GM04503 (cell line): ENCODE measurements at regions not wholly inside any gene's neighbourhood (a gene's known extent, or its start where the extent isn't known, plus 50 kb on each side); places are given as distances from the start of the nearest gene placed in this dataset.
A peak's percentile ranks its signal among the peaks of the same experiment; 100 is the strongest.
"Not testable (repeated sequence)": the region's sequence is repeated elsewhere in the genome, so short reads cannot be mapped to it uniquely, and the experiment has no call there.

Experiments
- DNase-seq: peaks from one replicate; pipeline ENCODE4 v3.0.0-alpha.2; 2012; ENCODE audit warnings: low read depth

DNA sequence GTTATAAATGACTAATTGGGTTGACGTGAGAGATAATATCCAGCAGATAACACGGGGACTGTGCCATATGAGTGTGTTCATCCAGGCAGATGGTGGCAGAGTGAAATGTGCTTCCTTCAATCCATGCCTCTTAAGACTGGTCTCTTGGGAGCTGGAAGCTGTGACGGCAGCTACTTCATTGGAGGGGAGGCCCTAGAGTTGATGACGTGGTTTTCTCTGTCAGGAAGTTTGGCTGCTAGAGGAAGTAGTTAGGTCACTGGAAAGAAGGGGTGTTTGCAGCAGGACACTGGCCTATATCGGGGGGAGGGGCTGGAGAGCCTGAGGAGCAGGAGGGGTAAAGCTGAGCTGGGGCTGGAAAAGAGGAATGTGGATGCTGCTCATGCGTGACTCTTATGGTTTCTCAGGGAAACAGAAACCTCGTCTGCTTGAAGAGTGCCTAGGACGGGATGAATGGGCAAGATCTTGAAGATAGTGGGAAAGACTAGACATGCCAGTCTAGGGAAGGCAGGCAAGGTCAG, 3051.6 kb downstream of the RPIA start:
- not testable (repeated sequence) for DNase-seq

DNA sequence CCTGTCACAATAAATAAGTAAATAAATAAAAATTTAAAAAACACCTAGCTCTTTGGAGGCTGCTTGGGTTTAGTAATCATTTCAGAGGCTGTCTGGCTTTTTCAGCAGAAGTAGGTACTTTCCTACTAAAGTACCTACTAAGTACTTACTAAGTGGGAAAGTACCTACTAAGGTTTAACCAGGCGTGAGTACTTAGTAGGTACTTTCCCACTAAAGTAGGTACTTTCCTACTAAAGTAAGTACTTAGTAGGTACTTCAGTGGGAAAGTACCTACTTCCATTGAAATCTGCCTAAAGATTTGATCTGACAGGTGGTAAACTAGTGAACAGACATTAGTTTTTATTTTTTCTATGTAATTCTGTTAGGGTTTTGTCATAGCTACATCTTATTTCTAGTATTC, 3052.4 kb downstream of the RPIA start:
- not testable (repeated sequence) for DNase-seq

DNA sequence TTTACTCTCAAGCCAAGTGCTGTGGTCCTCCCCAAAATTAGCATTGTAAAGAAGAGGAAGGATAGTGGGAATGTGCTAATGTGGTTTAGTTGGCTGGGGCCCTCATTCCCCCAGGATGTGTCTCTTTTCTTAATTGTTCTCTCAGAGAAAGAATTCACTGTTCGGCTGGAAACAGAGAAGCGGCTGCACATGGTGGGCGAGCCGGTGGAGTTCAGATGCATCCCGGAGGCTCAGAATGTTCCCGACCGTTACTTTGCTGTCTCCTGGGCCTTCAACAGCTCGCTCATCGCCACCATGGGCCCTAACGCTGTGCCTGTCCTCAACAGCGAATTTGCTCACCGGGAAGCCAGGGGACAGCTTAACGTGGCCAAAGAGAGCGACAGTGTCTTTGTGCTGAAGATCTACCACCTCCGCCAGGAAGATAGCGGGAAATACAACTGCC, 3053.2 kb downstream of the RPIA start:
- DNase-seq = not testable (repeated sequence)

DNA sequence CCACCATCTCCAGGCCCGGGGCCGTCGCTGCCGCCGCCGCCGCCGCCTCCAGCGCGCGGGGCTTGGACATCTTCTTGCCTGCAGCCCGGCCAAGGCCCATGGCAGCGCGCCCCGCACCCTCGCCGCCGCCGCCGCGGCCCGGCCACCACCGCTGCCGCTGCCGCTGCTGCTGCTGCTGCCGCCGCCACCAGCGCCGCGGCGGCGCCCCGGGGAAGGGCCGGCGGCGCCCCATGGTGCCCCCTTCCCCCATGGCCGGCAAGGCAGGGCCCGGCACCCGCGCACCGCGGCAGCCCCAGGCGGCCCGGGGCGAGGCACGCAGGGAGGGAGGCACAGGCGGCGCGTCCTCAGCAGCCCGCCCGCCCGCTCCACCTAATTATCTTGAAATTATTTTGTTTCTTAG, 3057.4 kb downstream of the RPIA start:
- DNase-seq = no peak

DNA sequence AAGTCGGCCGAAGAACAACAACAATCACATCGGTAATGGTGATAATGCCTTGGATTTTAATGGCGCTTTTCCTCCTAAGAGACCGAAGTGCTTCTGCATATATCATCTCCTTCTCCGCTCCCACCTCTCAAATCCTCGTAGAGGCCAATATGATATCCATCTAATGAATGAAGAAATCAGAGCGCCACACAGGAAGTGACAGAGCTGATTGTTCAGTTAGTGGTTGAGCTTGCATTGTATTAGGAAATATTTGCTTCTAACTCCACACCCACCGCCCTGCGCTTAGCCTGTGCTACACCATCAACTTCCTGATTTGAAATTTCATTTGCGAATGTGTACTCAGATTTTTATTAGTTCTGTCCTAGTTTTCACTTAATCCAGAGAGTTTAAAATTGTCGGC, 3058.2 kb downstream of the RPIA start:
- not testable (repeated sequence) for DNase-seq

DNA sequence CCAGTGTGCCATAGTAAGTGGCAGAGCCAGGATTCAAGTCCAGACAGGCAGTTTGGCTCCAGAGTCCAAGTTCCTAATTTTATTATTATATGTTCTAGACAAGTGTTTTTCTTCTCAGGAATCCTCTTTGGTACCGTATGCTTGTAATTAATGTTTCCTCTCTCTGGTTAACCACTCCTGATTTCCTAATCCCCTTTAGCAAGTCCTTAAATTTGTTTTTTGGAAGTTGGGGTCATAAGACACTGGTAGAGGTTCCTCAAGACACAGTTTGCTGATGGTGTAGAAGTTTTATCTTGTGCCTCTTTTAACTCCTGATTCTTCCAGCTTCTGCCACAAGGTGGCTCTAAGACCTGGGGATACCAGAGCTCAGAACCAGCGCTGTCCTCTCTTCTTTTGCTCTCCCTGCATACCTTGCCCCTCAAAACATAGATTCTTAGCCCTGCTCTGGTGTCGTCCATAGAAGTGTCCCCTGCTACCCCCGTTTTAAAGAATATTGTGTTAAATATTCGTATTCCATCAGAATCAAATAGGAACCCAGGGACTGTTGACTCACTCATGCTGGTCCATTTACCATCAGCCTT, 3068.0 kb downstream of the RPIA start:
- DNase-seq = not testable (repeated sequence)

DNA sequence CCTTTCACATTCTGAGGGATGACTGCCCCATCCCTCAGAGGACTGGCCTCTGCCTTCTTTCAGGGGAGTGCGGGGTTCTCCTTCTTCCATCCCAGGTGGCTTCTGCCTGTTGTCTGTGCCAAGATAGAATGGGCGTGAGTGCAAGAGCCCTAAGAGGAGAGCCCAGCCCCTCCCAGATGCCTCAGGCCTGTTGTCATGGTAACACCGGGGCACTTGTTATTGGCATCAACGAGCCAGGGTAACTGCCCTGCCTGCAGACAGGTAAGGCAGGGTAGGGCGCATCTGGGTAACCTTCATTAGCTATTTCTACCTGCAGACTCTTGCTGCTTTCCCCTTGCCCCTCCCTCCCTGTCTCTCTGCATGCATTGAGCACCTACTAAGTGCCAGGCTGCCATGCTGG, 3069.2 kb downstream of the RPIA start:
- not testable (repeated sequence) for DNase-seq

DNA sequence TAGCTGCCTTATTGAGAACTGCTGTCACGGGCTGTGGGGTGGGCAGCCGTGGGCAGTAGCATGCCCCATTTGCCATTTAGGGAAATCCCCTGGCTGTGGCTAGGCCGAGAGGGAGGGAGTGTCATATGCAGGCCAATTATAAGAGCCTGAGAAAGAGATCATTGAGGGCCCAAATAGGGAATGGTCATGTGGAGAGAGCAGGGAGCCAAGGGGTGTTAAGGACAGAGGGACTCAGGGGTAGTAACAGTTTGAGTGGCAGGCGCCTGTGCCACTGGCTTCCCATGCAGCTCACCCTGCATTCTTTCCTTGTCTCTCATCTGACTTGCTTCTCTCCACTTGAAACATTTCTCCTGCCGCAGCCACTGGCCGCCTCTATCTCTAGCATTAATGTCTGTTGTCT, 3070.8 kb downstream of the RPIA start:
- DNase-seq = not testable (repeated sequence)

DNA sequence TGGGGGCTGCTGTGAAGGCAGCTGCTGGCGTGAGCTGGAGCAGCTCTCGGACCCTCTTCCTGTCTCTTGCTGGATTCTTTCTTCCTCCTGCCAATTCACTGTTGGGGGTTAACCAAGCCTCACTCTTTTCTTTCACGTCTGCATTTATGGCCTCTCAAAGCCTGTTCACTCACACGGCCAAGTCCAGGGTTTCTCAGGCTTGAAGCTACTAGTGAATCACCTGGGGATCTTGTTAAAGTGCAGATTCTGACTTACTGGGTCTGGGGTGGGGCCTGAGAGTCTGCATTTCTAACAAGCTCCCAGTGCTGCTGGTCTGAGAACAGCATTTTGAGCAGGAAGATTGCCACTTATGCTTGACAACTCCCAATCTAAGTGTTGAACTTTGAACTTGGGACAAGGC, 3072.2 kb downstream of the RPIA start:
- not testable (repeated sequence) for DNase-seq

DNA sequence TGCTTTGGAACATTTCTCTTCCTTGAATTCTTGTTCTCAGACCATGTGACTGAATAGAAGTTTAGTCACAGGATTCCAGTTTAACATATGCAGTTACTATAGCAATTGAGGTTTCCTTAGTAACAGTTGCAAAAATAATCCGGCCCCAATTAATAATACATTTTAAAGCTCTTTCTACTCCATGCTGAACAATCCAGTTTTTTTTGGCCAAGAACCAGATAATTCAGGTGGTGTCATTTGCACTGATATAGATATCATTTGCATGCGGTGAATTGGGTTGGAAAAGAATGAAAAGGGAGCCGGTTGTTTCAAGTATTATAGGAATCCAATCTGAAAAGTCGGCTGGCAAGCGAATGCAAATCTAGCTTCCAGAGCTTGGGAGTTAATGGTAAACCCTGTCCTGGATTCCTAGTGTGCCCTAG, 3073.1 kb downstream of the RPIA start:
- peak; percentile 4 for DNase-seq

DNA sequence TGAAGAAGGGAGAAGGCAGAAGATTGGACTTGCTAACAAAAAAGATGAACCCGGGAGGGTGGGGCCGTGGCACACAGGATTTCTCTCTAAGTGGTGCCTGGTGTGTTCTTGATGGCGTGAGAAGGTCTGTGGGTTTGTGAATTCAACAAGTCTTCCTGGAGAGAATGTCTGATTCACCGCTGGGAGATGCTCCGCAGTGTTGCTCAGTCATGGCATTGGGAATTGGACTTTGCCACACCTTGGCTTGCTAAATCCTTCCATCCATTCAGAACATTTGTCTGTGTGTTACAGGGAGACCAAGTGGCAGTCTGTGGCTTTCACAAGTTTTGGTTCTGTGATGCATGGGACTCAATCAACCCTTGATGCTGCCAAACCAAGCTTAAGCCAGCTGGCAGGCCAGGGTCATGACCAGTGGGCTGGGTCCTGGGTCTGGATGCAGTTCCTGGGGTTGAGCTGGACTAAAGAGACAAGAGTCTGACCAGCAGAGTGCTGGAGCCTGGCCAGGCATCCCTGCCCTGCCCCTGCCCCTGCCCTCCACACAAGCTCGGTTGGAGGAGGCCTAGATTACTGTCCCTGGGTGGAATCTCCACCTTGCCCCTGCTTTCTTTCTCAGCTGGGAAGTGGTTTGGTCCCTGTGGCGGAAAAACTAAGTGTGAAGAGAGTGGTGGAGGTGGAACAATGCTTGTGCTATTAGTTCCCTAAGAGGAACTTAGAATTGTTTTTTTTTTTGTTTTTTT, 3073.7 kb downstream of the RPIA start:
- not testable (repeated sequence) for DNase-seq

DNA sequence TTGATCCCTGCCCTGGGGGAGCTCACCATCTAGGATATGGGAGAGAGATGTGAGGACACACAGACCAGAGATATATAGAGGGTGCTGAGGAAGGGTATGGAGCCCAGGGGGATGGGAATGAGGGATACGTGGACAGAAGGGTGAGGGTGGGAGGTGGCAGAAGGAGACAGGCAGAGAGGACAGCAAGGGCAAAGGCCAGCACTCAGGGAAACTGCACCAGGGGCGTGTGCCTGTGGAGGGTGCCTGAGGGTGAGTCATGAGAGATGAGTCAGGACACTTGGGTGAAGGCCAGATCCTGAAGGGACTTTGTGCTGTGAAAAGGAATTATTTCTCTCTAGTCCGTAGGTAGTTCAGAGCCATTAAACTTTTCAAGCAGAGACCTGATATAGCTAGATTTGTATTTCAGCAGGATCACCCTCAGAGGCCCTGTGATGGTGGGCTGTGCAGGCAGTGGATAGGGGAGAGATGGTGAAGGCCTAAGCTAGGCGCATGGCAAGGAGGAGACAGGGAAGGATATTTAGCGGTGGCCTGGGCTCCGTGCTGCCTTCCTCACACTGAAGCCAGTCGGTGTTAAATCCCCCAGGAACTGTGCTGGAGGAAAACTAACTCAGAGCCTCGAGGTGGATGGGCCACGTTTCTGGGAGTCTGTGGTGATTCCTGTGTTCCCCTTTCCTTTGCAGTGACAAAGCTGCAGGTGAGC, 3075.0 kb downstream of the RPIA start:
- DNase-seq = peak; percentile 18

DNA sequence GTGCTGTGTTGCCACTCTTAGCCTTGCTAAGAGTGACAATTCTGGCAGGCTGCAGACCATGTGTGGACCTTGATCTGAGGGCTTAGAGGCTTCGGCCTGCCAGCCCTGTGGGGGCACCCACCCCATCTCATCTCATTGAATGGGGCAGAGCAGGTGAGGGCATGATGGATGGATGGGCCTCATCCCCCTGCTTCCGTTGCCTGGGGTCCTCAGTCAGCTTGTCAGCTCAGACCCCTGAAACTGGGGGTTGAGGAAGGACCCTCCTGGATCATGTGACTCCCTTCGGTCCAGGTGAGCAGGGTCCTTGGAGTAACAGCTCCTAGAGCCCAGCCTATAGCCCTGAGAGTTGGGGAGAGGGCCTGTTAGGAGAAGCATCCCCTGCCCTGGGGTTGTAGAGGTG, 3076.8 kb downstream of the RPIA start:
- DNase-seq = not testable (repeated sequence)

DNA sequence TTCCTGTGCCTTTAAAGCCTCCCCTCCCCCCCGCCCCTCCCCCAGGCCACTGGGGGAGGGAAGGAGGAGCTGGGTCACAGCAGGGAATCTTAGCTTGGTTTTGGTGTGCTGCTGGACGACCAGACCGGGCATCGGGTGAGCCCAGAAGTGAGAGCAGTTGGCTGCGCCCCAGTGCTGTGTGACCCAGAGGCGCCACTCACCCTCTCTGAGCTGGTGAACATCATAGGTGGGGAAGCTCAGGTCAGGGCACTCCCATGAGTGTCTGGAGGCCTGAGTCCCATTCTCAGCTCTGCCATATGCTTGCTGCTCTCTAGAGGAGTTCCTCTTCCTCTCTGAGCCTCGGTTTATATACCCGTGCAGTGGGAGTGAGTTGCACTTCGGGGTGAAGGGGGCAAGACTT, 3077.5 kb downstream of the RPIA start:
- not testable (repeated sequence) for DNase-seq

DNA sequence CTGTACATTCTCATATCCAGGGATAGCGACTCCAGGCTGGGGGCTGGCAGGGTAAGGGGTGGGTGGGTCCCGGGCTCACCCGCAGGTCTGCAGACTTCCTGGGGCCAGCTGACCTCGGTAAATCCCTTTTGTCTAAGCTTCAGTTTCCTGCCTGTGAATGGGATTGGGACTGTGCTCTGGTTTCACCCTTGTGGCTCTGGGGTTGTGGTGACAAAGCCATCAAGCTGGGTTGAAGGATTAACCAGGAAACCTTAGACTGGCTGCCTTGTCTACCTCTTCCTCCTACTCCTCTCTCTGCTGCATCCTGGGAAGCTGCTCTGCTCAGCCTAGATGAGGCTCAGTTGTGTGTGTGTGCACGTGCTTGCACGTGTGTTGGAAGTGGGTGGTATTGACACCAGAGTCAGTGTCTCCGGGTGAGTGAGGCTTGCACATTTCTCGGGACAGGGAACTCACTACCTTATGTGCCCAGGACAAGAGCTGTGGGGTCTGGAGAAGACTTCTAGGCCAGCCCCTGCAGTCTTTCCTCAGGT, 3078.6 kb downstream of the RPIA start:
- not testable (repeated sequence) for DNase-seq

DNA sequence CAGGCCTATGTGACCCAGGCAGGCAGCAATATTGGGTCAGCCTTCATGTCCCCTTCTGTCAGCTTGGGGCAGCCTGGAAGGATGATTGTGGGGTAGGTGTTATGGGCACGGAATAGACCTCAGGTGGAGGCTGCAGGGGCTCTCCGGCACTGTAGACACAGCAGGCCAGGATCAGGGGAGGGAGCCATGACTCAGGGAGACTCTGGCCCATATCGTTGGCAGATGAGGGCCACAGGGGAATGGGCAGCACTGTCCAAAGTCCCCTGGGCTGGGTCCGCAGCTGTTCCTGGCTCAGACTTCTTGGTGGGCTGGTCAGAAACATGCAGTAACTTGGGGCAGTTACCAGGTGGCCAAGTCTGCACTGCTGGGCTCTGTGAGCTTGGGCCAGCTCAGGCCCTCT, 3080.1 kb downstream of the RPIA start:
- DNase-seq = not testable (repeated sequence)

DNA sequence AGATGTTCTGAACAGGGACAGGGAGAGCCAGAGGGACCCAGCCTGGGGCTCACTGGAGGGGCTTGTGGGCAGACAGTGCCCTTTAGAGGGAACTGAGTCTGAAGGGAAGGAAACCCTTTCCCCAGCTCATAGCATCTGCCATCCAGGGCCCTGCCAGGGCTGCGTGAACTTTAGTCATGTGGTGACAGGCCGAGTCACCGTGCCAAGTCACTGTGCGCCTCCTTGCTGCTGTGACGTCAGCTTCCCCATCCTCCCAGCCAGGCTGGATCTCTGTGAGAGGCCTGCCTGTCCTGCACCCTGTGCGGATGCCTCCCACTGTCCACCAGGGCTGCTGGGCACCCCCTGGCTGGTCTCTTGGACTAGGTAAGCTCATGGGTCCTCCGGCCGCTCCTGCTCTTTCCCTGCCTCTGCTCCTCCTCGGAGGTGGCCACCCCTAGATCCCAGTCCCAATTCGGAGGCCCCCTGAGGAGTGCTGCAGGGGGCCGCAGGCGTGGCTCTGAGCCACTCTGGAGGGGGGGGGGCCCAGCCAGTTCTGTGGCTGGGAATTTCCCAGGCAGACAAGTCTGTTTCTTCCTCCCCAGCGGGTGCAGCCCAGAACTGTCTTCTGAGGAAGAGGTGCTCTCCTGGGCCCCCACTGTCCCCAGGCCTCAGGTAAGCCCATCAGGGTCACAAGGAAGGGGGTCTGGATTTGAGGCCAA, 3080.9 kb downstream of the RPIA start:
- DNase-seq = not testable (repeated sequence)

DNA sequence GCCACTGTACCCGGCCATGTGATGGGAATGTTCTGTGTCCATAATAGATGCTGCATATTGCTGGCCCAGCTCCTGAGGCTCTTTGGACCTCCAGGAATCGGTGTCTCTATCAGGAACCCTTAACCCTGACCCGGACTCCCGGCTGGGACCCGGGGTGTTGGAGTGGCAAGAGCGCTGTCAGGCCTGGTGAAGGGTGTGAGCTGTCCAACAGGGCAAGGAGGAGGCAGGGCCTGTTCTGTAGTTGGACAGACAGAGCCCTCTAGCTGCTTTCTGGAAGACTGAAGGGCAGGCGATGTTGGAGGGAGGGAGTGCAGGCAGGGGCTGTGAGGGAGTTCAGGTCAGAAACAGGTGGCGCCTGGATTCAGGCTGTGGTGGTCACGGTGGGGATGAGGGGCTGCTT, 3082.3 kb downstream of the RPIA start:
- DNase-seq = not testable (repeated sequence)

DNA sequence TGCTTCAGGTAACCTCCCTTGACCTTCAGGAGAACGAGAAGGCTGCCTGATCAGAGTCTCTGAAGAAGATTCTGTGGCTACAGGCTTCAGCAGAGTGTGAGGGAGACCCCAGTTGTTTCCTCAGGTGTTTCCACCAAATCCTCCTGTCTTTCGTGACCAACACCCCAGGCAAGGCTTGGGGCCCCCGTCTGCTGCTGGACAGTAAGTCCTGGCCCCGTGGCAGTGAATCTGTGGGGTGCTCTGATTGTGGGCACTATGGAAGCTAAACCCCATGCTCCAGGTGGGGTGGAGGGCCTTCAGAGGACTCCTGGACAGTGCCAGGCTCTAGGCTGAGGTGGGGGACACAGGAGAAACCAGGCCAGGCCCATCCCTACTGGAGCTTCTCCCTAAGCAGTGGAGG, 3083.7 kb downstream of the RPIA start:
- DNase-seq = not testable (repeated sequence)

DNA sequence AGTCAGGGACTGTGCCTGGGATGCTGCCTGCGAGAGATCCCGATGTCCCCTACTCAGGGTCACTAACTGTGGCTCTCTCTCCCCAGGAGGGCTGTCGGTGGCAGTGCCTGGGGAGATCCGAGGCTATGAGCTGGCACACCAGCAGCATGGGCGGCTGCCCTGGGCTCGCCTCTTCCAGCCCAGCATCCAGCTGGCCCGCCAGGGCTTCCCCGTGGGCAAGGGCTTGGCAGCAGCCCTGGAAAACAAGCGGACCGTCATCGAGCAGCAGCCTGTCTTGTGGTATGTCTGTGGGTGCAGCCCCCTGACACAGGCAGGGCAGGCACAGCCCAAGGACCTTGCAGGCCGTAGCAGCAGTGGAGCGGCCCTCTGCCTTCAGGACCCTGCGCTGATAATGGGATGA, 3088.9 kb downstream of the RPIA start:
- DNase-seq = not testable (repeated sequence)

DNA sequence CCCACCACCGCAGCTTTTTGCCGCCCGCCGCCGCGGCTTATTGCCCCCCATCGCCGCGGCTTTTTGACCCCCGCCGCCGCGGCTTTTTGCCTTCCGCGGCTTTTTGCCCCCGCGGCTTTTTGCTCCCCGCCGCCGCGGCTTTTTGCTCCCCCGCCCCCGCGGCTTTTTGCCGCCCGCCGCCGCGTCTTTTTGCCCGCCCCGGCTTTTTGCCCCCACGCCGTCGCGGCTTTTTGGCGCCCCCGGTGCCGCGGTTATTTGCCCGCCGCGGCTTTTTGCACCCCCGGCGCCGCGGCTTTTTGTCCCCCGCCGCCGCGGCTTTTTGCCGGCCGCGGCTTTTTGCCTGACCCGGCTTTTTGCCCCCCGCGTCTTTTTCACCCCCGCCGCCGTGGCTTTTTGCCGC, 3061.8 kb upstream of the TEKT4 start:
- DNase-seq = not testable (repeated sequence)
